T-helper 17 cell (primary cell): ENCODE measurements at regions not wholly inside any gene's neighbourhood (a gene's known extent, or its start where the extent isn't known, plus 50 kb on each side); places are given as distances from the start of the nearest gene placed in this dataset.

Source experiments
- ATAC-seq: fragments of 150-1000 bp; cut with Tn5 transposase; 2 replicates; pipeline ENCODE4 v1.10.0; 2021; ENCODE audit warnings: mild to moderate bottlenecking, moderate library complexity
- DNase-seq, 3 donors: peaks; one replicate each; pipeline versions ENCODE4 v3.0.0 to v3.0.0-alpha.2; 2020 to 2021
- H3K9me3 ChIP-seq: one replicate; pipeline ENCODE4 v1.7.0; 2013; ENCODE audit warnings: low read length, mild to moderate bottlenecking; ENCODE audit not compliant: control insufficient read depth, poor library complexity, severe bottlenecking
- H3K27ac Mint-ChIP-seq: one replicate; pipeline ENCODE4 v1.8.0; 2022; ENCODE audit warnings: mild to moderate bottlenecking, moderate library complexity, mixed read lengths
- H3K27me3 Mint-ChIP-seq: one replicate; pipeline ENCODE4 v1.8.0; 2022; ENCODE audit warnings: mixed read lengths
- H3K36me3 Mint-ChIP-seq: one replicate; pipeline ENCODE4 v1.8.0; 2022; ENCODE audit warnings: low read depth, mixed read lengths
- H3K4me1 Mint-ChIP-seq: one replicate; pipeline ENCODE4 v1.8.0; 2022; ENCODE audit warnings: mild to moderate bottlenecking, mixed read lengths
- H3K4me3 Mint-ChIP-seq: one replicate; pipeline ENCODE4 v1.8.0; 2022; ENCODE audit warnings: mild to moderate bottlenecking, moderate library complexity, mixed read lengths

GRCh38 chr1:164225011-164225410 is 334.0 kb upstream of the PBX1 start:
- H3K4me3 Mint-ChIP-seq, result no peak overlapping the region
- H3K4me1 Mint-ChIP-seq, result no peaks in the 10 kb centered on the region
- no peaks in the 10 kb centered on the region for H3K27me3 Mint-ChIP-seq
- ATAC-seq (no peak), DNase-seq (no peak)
- no peaks in the 10 kb centered on the region for H3K9me3 ChIP-seq
- no peak overlapping the region for H3K27ac Mint-ChIP-seq
- H3K36me3 Mint-ChIP-seq, result no peaks in the 10 kb centered on the region

GRCh38 chr1:164226977-164227376 is 332.0 kb upstream of the PBX1 start:
- ATAC-seq, result no peak
- Mint-ChIP-seq H3K27ac (no peak overlapping the region), H3K4me1 (no peaks in the 10 kb centered on the region), H3K36me3 (no peaks in the 10 kb centered on the region), H3K4me3 (no peak overlapping the region), H3K27me3 (no peaks in the 10 kb centered on the region)
- no peaks in the 10 kb centered on the region for H3K9me3 ChIP-seq
- no peak for DNase-seq

GRCh38 chr1:164228928-164229327 is 330.1 kb upstream of the PBX1 start:
- H3K4me1 Mint-ChIP-seq, result no peaks in the 10 kb centered on the region
- no peaks in the 10 kb centered on the region for H3K36me3 Mint-ChIP-seq
- H3K4me3 Mint-ChIP-seq, result no peak overlapping the region
- H3K27me3 Mint-ChIP-seq, result no peaks in the 10 kb centered on the region
- H3K27ac Mint-ChIP-seq, result no peak overlapping the region
- no peaks in the 10 kb centered on the region for H3K9me3 ChIP-seq
- DNase-seq, result no peak
- ATAC-seq, result no peak

- ATAC-seq (no peak), DNase-seq (no peak)
- Mint-ChIP-seq H3K4me1 (no peaks in the 10 kb centered on the region), H3K4me3 (no peak overlapping the region), H3K36me3 (no peaks in the 10 kb centered on the region), H3K27ac (no peak overlapping the region), H3K27me3 (no peaks in the 10 kb centered on the region)
- H3K9me3 ChIP-seq, result no peaks in the 10 kb centered on the region
Measured at GRCh38 chr1:164233149-164233548, 325.8 kb upstream of the PBX1 start.

GRCh38 chr1:164240081-164240480 is 318.9 kb upstream of the PBX1 start:
- no peak overlapping the region for H3K27ac Mint-ChIP-seq
- H3K27me3 Mint-ChIP-seq, result no peaks in the 10 kb centered on the region
- H3K4me3 Mint-ChIP-seq, result no peak overlapping the region
- no peaks in the 10 kb centered on the region for H3K36me3 Mint-ChIP-seq
- no peak for ATAC-seq
- H3K4me1 Mint-ChIP-seq, result no peaks in the 10 kb centered on the region
- DNase-seq, result no peak
- H3K9me3 ChIP-seq, result no peaks in the 10 kb centered on the region

- H3K9me3 ChIP-seq, result no peaks in the 10 kb centered on the region
- Mint-ChIP-seq H3K4me3 (no peak overlapping the region), H3K36me3 (no peaks in the 10 kb centered on the region), H3K27ac (no peak overlapping the region), H3K4me1 (no peaks in the 10 kb centered on the region), H3K27me3 (no peaks in the 10 kb centered on the region)
- DNase-seq (no peak), ATAC-seq (no peak)
Measured at GRCh38 chr1:164250365-164250764, 308.6 kb upstream of the PBX1 start.

- H3K36me3 Mint-ChIP-seq, result no peaks in the 10 kb centered on the region
- no peaks in the 10 kb centered on the region for H3K27me3 Mint-ChIP-seq
- DNase-seq, result no peak
- no peaks in the 10 kb centered on the region for H3K4me1 Mint-ChIP-seq
- no peak for ATAC-seq
- no peak overlapping the region for H3K27ac Mint-ChIP-seq
- H3K4me3 Mint-ChIP-seq, result no peak overlapping the region
- H3K9me3 ChIP-seq, result no peaks in the 10 kb centered on the region
Measured at GRCh38 chr1:164256456-164256855, 302.5 kb upstream of the PBX1 start.

GRCh38 chr1:164261691-164262240 is 297.2 kb upstream of the PBX1 start:
- H3K9me3 ChIP-seq, result no peaks in the 10 kb centered on the region
- Mint-ChIP-seq H3K27me3 (no peaks in the 10 kb centered on the region), H3K36me3 (no peaks in the 10 kb centered on the region), H3K27ac (no peak overlapping the region), H3K4me1 (no peaks in the 10 kb centered on the region), H3K4me3 (no peak overlapping the region)
- ATAC-seq (no peak), DNase-seq (no peak)

GRCh38 chr1:164263540-164263939 is 295.4 kb upstream of the PBX1 start:
- H3K27ac Mint-ChIP-seq, result no peak overlapping the region
- no peak for DNase-seq
- no peak for ATAC-seq
- H3K36me3 Mint-ChIP-seq, result no peaks in the 10 kb centered on the region
- no peak overlapping the region for H3K4me3 Mint-ChIP-seq
- H3K9me3 ChIP-seq, result no peaks in the 10 kb centered on the region
- no peaks in the 10 kb centered on the region for H3K4me1 Mint-ChIP-seq
- H3K27me3 Mint-ChIP-seq, result no peaks in the 10 kb centered on the region

- H3K27me3 Mint-ChIP-seq, result no peaks in the 10 kb centered on the region
- H3K36me3 Mint-ChIP-seq, result no peaks in the 10 kb centered on the region
- DNase-seq (no peak), ATAC-seq (no peak)
- H3K4me1 Mint-ChIP-seq, result no peaks in the 10 kb centered on the region
- H3K27ac Mint-ChIP-seq, result no peak overlapping the region
- H3K9me3 ChIP-seq, result no peaks in the 10 kb centered on the region
- no peak overlapping the region for H3K4me3 Mint-ChIP-seq
Measured at GRCh38 chr1:164265232-164265631, 293.8 kb upstream of the PBX1 start.

GRCh38 chr1:164272156-164272555 is 286.8 kb upstream of the PBX1 start:
- H3K4me1 Mint-ChIP-seq, result no peaks in the 10 kb centered on the region
- DNase-seq (no peak), ATAC-seq (no peak)
- no peak overlapping the region for H3K27ac Mint-ChIP-seq
- no peak overlapping the region for H3K4me3 Mint-ChIP-seq
- no peaks in the 10 kb centered on the region for H3K27me3 Mint-ChIP-seq
- peaks cover 2% of the 10 kb centered on the region for H3K36me3 Mint-ChIP-seq
- H3K9me3 ChIP-seq, result no peaks in the 10 kb centered on the region

GRCh38 chr1:164296172-164296571 is 262.8 kb upstream of the PBX1 start:
- Mint-ChIP-seq H3K4me1 (no peaks in the 10 kb centered on the region), H3K27me3 (no peaks in the 10 kb centered on the region), H3K36me3 (no peaks in the 10 kb centered on the region), H3K27ac (no peak overlapping the region), H3K4me3 (no peak overlapping the region)
- DNase-seq (no peak), ATAC-seq (no peak)
- H3K9me3 ChIP-seq, result no peaks in the 10 kb centered on the region

GRCh38 chr1:164308101-164308500 is 250.9 kb upstream of the PBX1 start:
- no peaks in the 10 kb centered on the region for H3K9me3 ChIP-seq
- Mint-ChIP-seq H3K4me3 (no peak overlapping the region), H3K27ac (no peak overlapping the region), H3K27me3 (no peaks in the 10 kb centered on the region), H3K36me3 (no peaks in the 10 kb centered on the region), H3K4me1 (no peaks in the 10 kb centered on the region)
- ATAC-seq, result no peak
- DNase-seq, result no peak

GRCh38 chr1:164310166-164310565 is 248.8 kb upstream of the PBX1 start:
- H3K4me3 Mint-ChIP-seq, result no peak overlapping the region
- no peak overlapping the region for H3K27ac Mint-ChIP-seq
- no peak for ATAC-seq
- no peaks in the 10 kb centered on the region for H3K9me3 ChIP-seq
- no peaks in the 10 kb centered on the region for H3K4me1 Mint-ChIP-seq
- no peak for DNase-seq
- H3K36me3 Mint-ChIP-seq, result no peaks in the 10 kb centered on the region
- H3K27me3 Mint-ChIP-seq, result no peaks in the 10 kb centered on the region
